OCI-LY1 (cell line): ENCODE measurements at regions not wholly inside any gene's neighbourhood (a gene's known extent, or its start where the extent isn't known, plus 50 kb on each side); places are given as distances from the start of the nearest gene placed in this dataset.

Source experiments
- CTCF ChIP-seq: fragments of 200-600 bp; sonication (generic), shearing (Covaris generic); IDR thresholded peaks from 2 replicates; pipeline ENCODE4 v1.5.1; 2017; ENCODE audit warnings: mild to moderate bottlenecking, antibody characterized with exemption, low read length, moderate library complexity, mixed read lengths
- EZH2 ChIP-seq: fragments of 200-600 bp; sonication (generic), shearing (Covaris generic); IDR thresholded peaks from 2 replicates; pipeline ENCODE4 v1.8.0; 2017; ENCODE audit warnings: borderline replicate concordance, mixed run types, mild to moderate bottlenecking, antibody characterized with exemption, low read length, moderate library complexity, mixed read lengths

DNA sequence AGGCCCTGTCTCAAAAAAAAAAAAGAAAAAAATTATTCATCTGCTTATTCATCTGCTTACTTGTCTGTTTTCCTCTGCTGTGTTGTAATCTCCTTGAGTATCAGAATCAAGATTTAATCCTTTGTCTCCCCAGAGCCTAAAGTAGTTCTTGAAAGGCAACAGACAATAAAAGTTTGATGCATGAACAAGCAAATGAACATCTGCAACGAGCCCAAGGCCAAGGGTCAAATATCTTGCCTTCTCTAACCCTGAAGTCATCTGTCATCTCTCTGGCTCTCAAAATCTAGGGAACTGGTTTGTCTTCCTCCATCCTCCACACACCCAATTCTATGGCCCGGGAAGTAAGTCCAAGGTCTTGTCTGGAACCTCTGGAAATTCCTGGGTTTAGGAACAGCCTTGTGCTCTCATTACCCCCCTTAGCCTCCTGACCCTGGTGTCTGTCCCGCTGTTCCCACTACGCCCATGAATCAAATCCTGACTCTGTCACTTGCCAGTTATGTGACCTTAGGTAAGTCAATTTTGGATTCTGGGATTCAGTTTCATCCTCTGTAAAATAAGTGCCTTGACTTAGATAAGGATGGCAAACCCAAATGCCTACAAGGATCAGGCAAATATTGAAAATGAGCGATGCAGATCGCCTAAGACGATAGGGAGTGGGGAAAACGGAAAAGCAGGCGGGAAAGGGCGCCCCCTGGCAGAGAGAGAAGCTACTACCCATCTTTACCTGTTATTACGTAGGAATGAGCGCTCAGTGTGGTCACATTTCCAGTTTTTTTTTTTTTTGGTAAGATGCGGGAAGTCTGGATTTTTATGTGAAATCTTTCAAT, 102.7 kb upstream of the DHX15 start:
- TF ChIP-seq CTCF (peak; percentile 63), EZH2 (no peak)
